Umbilical cord (tissue), 1 donor: ENCODE measurements at regions not wholly inside any gene's neighbourhood (a gene's known extent, or its start where the extent isn't known, plus 50 kb on each side); places are given as distances from the start of the nearest gene placed in this dataset.
"Not testable (repeated sequence)": the region's sequence is repeated elsewhere in the genome, so short reads cannot be mapped to it uniquely, and the experiment has no call there.

Experiments used
- DNase-seq: peaks from one replicate; pipeline ENCODE4 v3.0.0-alpha.2; 2015; ENCODE audit warnings: low spot score

GRCh38 chr2:150675807-150676206 lies 188.3 kb upstream of the RND3 start:
- no peak for DNase-seq

GRCh38 chr2:150674283-150674682 lies 186.8 kb upstream of the RND3 start:
- DNase-seq: no peak

- no peak for DNase-seq
Measured at GRCh38 chr2:150672311-150672710, 184.8 kb upstream of the RND3 start.

GRCh38 chr2:150669492-150669891 lies 182.0 kb upstream of the RND3 start:
- DNase-seq: no peak

GRCh38 chr2:150667039-150667438 lies 179.6 kb upstream of the RND3 start:
- not testable (repeated sequence) for DNase-seq

- no peak for DNase-seq
Measured at GRCh38 chr2:150663143-150663542, 175.7 kb upstream of the RND3 start.

- DNase-seq: no peak
Measured at GRCh38 chr2:150656002-150656401, 168.5 kb upstream of the RND3 start.

- DNase-seq: no peak
Measured at GRCh38 chr2:150653351-150653750, 165.9 kb upstream of the RND3 start.

GRCh38 chr2:150647943-150648342 lies 160.5 kb upstream of the RND3 start:
- no peak for DNase-seq

- DNase-seq: no peak
Measured at GRCh38 chr2:150646746-150647145, 159.3 kb upstream of the RND3 start.

- DNase-seq: peak; percentile 21
Measured at GRCh38 chr2:150644298-150645067, 157.0 kb upstream of the RND3 start.

- no peak for DNase-seq
Measured at GRCh38 chr2:150643114-150643725, 155.8 kb upstream of the RND3 start.

GRCh38 chr2:150640039-150640438 lies 152.6 kb upstream of the RND3 start:
- peak; percentile 35 for DNase-seq

- DNase-seq: no peak
Measured at GRCh38 chr2:150639383-150639782, 151.9 kb upstream of the RND3 start.

- DNase-seq: no peak
Measured at GRCh38 chr2:150631236-150631821, 143.9 kb upstream of the RND3 start.

GRCh38 chr2:150630587-150631235 lies 143.2 kb upstream of the RND3 start:
- no peak for DNase-seq

GRCh38 chr2:150627526-150627925 lies 140.1 kb upstream of the RND3 start:
- DNase-seq: no peak

- peak; percentile 31 for DNase-seq
Measured at GRCh38 chr2:150626934-150627411, 139.5 kb upstream of the RND3 start.

- no peak for DNase-seq
Measured at GRCh38 chr2:150625741-150626140, 138.3 kb upstream of the RND3 start.

GRCh38 chr2:150625303-150625702 lies 137.8 kb upstream of the RND3 start:
- DNase-seq: no peak

GRCh38 chr2:150624001-150624401 lies 136.5 kb upstream of the RND3 start:
- peak; percentile 41 for DNase-seq

GRCh38 chr2:150621526-150622213 lies 134.2 kb upstream of the RND3 start:
- DNase-seq: no peak
